Erythroblast (primary cell): ENCODE measurements at regions not wholly inside any gene's neighbourhood (a gene's known extent, or its start where the extent isn't known, plus 50 kb on each side); places are given as distances from the start of the nearest gene placed in this dataset.

Experiments
- GATA1 ChIP-seq: IDR thresholded peaks from 2 replicates; pipeline ENCODE4 v1.6.1; 2011; ENCODE audit warnings: low read depth, mild to moderate bottlenecking, control low read depth, low read length, moderate library complexity
- POLR2A ChIP-seq: IDR thresholded peaks from 2 replicates; pipeline ENCODE4 v1.6.1; 2011; ENCODE audit warnings: mild to moderate bottlenecking, low read length

DNA sequence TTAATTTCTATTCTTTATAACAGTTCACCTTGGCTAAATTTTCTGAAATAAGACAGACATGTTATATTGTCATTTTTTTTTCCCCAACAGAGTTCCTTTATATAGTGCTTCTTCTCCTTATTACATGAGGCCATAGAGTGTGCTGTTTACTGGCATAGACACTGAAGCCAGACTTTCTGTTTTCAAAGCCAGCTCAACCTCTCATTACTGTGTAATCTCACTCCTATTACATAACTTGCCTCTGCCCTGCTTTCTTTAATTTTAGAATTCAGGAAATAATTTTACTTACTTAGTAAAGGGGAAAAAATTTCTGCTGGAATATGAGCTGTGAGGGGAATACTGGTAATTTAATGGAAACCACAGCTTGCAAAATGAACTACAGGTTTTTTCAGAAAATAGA is 1380.4 kb downstream of the SLITRK1 start:
- TF ChIP-seq POLR2A (no peak), GATA1 (no peak)
